Globus pallidus (tissue), 1 donor: ENCODE measurements at regions not wholly inside any gene's neighbourhood (a gene's known extent, or its start where the extent isn't known, plus 50 kb on each side); places are given as distances from the start of the nearest gene placed in this dataset.

ENCODE experiments used
- DNase-seq: peaks from one replicate; pipeline ENCODE4 v3.0.0-alpha.2; 2015; ENCODE audit warnings: low spot score

- DNase-seq = no peak
Measured at GRCh38 chr13:40388617-40389016, 277.8 kb downstream of the FOXO1 start.

- DNase-seq = no peak
Measured at GRCh38 chr13:40389081-40389641, 277.3 kb downstream of the FOXO1 start.

- no peak for DNase-seq
Measured at GRCh38 chr13:40390401-40390916, 276.0 kb downstream of the FOXO1 start.

GRCh38 chr13:40391788-40392187 is 274.7 kb downstream of the FOXO1 start:
- DNase-seq = no peak

GRCh38 chr13:40394304-40394985 is 272.0 kb downstream of the FOXO1 start:
- DNase-seq = no peak

- DNase-seq = no peak
Measured at GRCh38 chr13:40398065-40398464, 268.4 kb downstream of the FOXO1 start.

- no peak for DNase-seq
Measured at GRCh38 chr13:40399756-40400155, 266.7 kb downstream of the FOXO1 start.

GRCh38 chr13:40401911-40402776 is 264.3 kb downstream of the FOXO1 start:
- peak; percentile 77 for DNase-seq

- no peak for DNase-seq
Measured at GRCh38 chr13:40402931-40403431, 263.5 kb downstream of the FOXO1 start.

GRCh38 chr13:40403509-40404241 is 262.8 kb downstream of the FOXO1 start:
- DNase-seq = no peak

- DNase-seq = no peak
Measured at GRCh38 chr13:40404407-40404806, 262.0 kb downstream of the FOXO1 start.

GRCh38 chr13:40404967-40405716 is 261.3 kb downstream of the FOXO1 start:
- no peak for DNase-seq

GRCh38 chr13:40406405-40407120 is 259.9 kb downstream of the FOXO1 start:
- DNase-seq = no peak

GRCh38 chr13:40407567-40407966 is 258.9 kb downstream of the FOXO1 start:
- no peak for DNase-seq

- DNase-seq = no peak
Measured at GRCh38 chr13:40408602-40409001, 257.8 kb downstream of the FOXO1 start.

GRCh38 chr13:40409278-40409677 is 257.2 kb downstream of the FOXO1 start:
- DNase-seq = no peak

- DNase-seq = no peak
Measured at GRCh38 chr13:40410315-40410714, 256.1 kb downstream of the FOXO1 start.

- DNase-seq = no peak
Measured at GRCh38 chr13:40420160-40420740, 246.2 kb downstream of the FOXO1 start.

- DNase-seq = no peak
Measured at GRCh38 chr13:40422588-40423235, 243.7 kb downstream of the FOXO1 start.

- no peak for DNase-seq
Measured at GRCh38 chr13:40428354-40428753, 238.1 kb downstream of the FOXO1 start.
